SK-N-MC (cell line): ENCODE measurements at regions not wholly inside any gene's neighbourhood (a gene's known extent, or its start where the extent isn't known, plus 50 kb on each side); places are given as distances from the start of the nearest gene placed in this dataset.

ENCODE experiments used
- DNase-seq: peaks from one replicate; pipeline ENCODE4 v3.0.0-alpha.2; 2011; ENCODE audit warnings: low read depth, low spot score
- H3K27ac ChIP-seq: fragments of 200-600 bp; sonication (generic); 2 replicates; pipeline ENCODE4 v1.5.1; 2016; ENCODE audit warnings: mixed run types
- H3K36me3 ChIP-seq: fragments of 200-600 bp; sonication (generic); 2 replicates; pipeline ENCODE4 v1.6.1; 2017; ENCODE audit warnings: antibody characterized with exemption, low read length, mixed read lengths; ENCODE audit not compliant: insufficient read depth
- H3K4me3 ChIP-seq: fragments of 200-600 bp; sonication (generic); 2 replicates; pipeline ENCODE4 v1.5.1; 2016
- H3K9ac ChIP-seq: fragments of 200-600 bp; sonication (generic); 2 replicates; pipeline ENCODE4 v1.8.0; 2017; ENCODE audit warnings: mixed run types, mixed read lengths; ENCODE audit not compliant: insufficient read length
- H3K9me3 ChIP-seq: fragments of 200-600 bp; sonication (generic); 2 replicates; pipeline ENCODE4 v1.6.1; 2017; ENCODE audit warnings: low read depth, mild to moderate bottlenecking, antibody characterized with exemption, low read length, moderate library complexity, mixed read lengths
- EZH2 ChIP-seq: fragments of 200-600 bp; sonication (generic); IDR thresholded peaks from one replicate; pipeline ENCODE4 v1.6.1; 2017; ENCODE audit warnings: antibody characterized with exemption
- FOXP2 ChIP-seq: optimal IDR thresholded peaks from 2 replicates; pipeline ENCODE3; 2011; ENCODE audit warnings: mild to moderate bottlenecking, moderate library complexity; ENCODE audit not compliant: insufficient read depth; ENCODE audit errors: extremely low read length, control extremely low read depth
- POLR2AphosphoS5 ChIP-seq: IDR thresholded peaks from 2 replicates; pipeline ENCODE4 v1.6.1; 2012; ENCODE audit warnings: mild to moderate bottlenecking, low read depth, low read length, borderline replicate concordance

- Histone ChIP-seq H3K9me3 (no peaks in the 10 kb centered on the region), H3K4me3 (no peak overlapping the region), H3K27ac (no peak overlapping the region), H3K36me3 (no peaks in the 10 kb centered on the region), H3K9ac (no peak overlapping the region)
- TF ChIP-seq POLR2AphosphoS5, result no peak
- no peak for TF ChIP-seq EZH2
- TF ChIP-seq FOXP2, result no peak
- DNase-seq, result no peak
Observed at GRCh38 chr20:62572980-62573379, 69.3 kb upstream of the SLCO4A1 start.

- DNase-seq, result no peak
- H3K9ac ChIP-seq, result no peak overlapping the region
- H3K9me3 ChIP-seq, result no peaks in the 10 kb centered on the region
- TF ChIP-seq FOXP2 (no peak), POLR2AphosphoS5 (no peak), EZH2 (no peak)
- H3K27ac ChIP-seq, result no peak overlapping the region
- no peak overlapping the region for H3K4me3 ChIP-seq
- no peaks in the 10 kb centered on the region for H3K36me3 ChIP-seq
Observed at GRCh38 chr20:62573817-62574216, 68.5 kb upstream of the SLCO4A1 start.

- Histone ChIP-seq H3K9ac (no peak overlapping the region), H3K4me3 (no peak overlapping the region), H3K9me3 (no peaks in the 10 kb centered on the region), H3K27ac (no peak overlapping the region), H3K36me3 (no peaks in the 10 kb centered on the region)
- DNase-seq, result no peak
- TF ChIP-seq EZH2, result no peak
- TF ChIP-seq POLR2AphosphoS5, result no peak
- TF ChIP-seq FOXP2, result no peak
Observed at GRCh38 chr20:62574230-62574993, 67.9 kb upstream of the SLCO4A1 start.

GRCh38 chr20:62575976-62576722, 66.2 kb upstream of the SLCO4A1 start:
- TF ChIP-seq FOXP2 (no peak), EZH2 (no peak), POLR2AphosphoS5 (no peak)
- no peak overlapping the region for H3K9ac ChIP-seq
- no peak overlapping the region for H3K27ac ChIP-seq
- no peak for DNase-seq
- no peaks in the 10 kb centered on the region for H3K9me3 ChIP-seq
- no peaks in the 10 kb centered on the region for H3K36me3 ChIP-seq
- no peak overlapping the region for H3K4me3 ChIP-seq

- Histone ChIP-seq H3K9me3 (no peaks in the 10 kb centered on the region), H3K9ac (no peak overlapping the region), H3K27ac (no peak overlapping the region), H3K4me3 (no peak overlapping the region), H3K36me3 (no peaks in the 10 kb centered on the region)
- TF ChIP-seq FOXP2, result no peak
- TF ChIP-seq EZH2, result no peak
- TF ChIP-seq POLR2AphosphoS5, result no peak
- no peak for DNase-seq
Observed at GRCh38 chr20:62576815-62577489, 65.4 kb upstream of the SLCO4A1 start.

- no peaks in the 10 kb centered on the region for H3K9me3 ChIP-seq
- TF ChIP-seq EZH2 (no peak), POLR2AphosphoS5 (no peak), FOXP2 (no peak)
Observed at GRCh38 chr20:62577490-62577836, 64.8 kb upstream of the SLCO4A1 start.

GRCh38 chr20:62578294-62578897, 63.9 kb upstream of the SLCO4A1 start:
- Histone ChIP-seq H3K9ac (no peak overlapping the region), H3K9me3 (no peaks in the 10 kb centered on the region), H3K27ac (no peak overlapping the region), H3K4me3 (no peak overlapping the region), H3K36me3 (no peaks in the 10 kb centered on the region)
- no peak for DNase-seq
- TF ChIP-seq POLR2AphosphoS5 (no peak), FOXP2 (no peak), EZH2 (no peak)

More at GRCh38 chr20:62577490-62577836, 64.8 kb upstream of the SLCO4A1 start:
- H3K27ac ChIP-seq, result no peak overlapping the region
- no peak overlapping the region for H3K9ac ChIP-seq
- no peak for DNase-seq
- H3K4me3 ChIP-seq, result no peak overlapping the region
- no peaks in the 10 kb centered on the region for H3K36me3 ChIP-seq

GRCh38 chr20:62580052-62580451, 62.3 kb upstream of the SLCO4A1 start:
- DNase-seq, result no peak
- no peaks in the 10 kb centered on the region for H3K9me3 ChIP-seq
- no peak overlapping the region for H3K9ac ChIP-seq
- no peaks in the 10 kb centered on the region for H3K36me3 ChIP-seq
- H3K27ac ChIP-seq, result no peak overlapping the region
- no peak for TF ChIP-seq POLR2AphosphoS5
- TF ChIP-seq FOXP2, result no peak
- TF ChIP-seq EZH2, result no peak
- no peak overlapping the region for H3K4me3 ChIP-seq
